GM12878 (cell line): ENCODE measurements at regions not wholly inside any gene's neighbourhood (a gene's known extent, or its start where the extent isn't known, plus 50 kb on each side); places are given as distances from the start of the nearest gene placed in this dataset.

ENCODE experiments used
- ATAC-seq: fragments of 200-7000 bp; cut with Tn5 transposase; 3 replicates; pipeline ENCODE4 v1.9.1; 2020; ENCODE audit warnings: mild to moderate bottlenecking, moderate library complexity
- BruUV-seq: library from RNA; stranded (reverse); fragments of 400-500 nt; replicated peaks from 2 replicates; lab custom pipeline; 2021; lab: Mats Ljungman, UMichigan
- CTCF ChIA-PET: fragments of 300-600 bp; sonication (Branson Sonifier 250); formaldehyde crosslinking; extraction: SDS; loops from one replicate; lab custom pipeline; 2021; ENCODE audit warnings: inconsistent platforms; lab: Yijun Ruan, JAX
- POLR2A ChIA-PET: fragments of 350-600 bp; formaldehyde crosslinking; extraction: SDS; loops from one replicate; lab custom pipeline; 2021; ENCODE audit warnings: inconsistent platforms; lab: Charles Lee
- RAD21 ChIA-PET: fragments of 300-600 bp; sonication (Branson Sonifier 250); formaldehyde crosslinking; loops from one replicate; lab custom pipeline; 2023; ENCODE audit warnings: antibody characterized with exemption; ENCODE audit not compliant: unreplicated experiment; lab: Charles Lee
- SMC1A ChIA-PET: fragments of 300-600 bp; sonication (Branson Sonifier 250); formaldehyde crosslinking; loops from one replicate; lab custom pipeline; 2023; ENCODE audit not compliant: unreplicated experiment, uncharacterized antibody; lab: Charles Lee
- DNase-seq: peaks from one replicate; pipeline ENCODE4 v3.0.0-alpha.2; 2011; ENCODE audit warnings: low read depth, low spot score
- FAIRE-seq: peaks from 3 replicates; lab custom pipeline; 2011; peaks lifted over from hg19 to GRCh38; lab: Jason Lieb, UNC
- H2AFZ ChIP-seq: 2 replicates; pipeline ENCODE4 v1.6.0; 2011; ENCODE audit warnings: low read depth, low read length, control low read depth; ENCODE audit not compliant: control insufficient read depth
- H3K27ac ChIP-seq: 2 replicates; pipeline ENCODE4 v1.5.1; 2011; ENCODE audit warnings: control low read depth; ENCODE audit not compliant: control insufficient read depth, insufficient read depth
- H3K27me3 ChIP-seq, 2 experiments: replicated peaks in 1 of 2; 2 replicates each; pipeline versions ENCODE4 v1.6.0 to v1.6.1; 2011; ENCODE audit warnings: low read length in 1 of 2; ENCODE audit not compliant: control insufficient read depth in 2 of 2, insufficient read depth in 2 of 2
- H3K36me3 ChIP-seq, 2 experiments: 2 replicates each; pipeline ENCODE4 v1.5.1; 2011; ENCODE audit warnings: low read length in 1 of 2; ENCODE audit not compliant: control insufficient read depth in 2 of 2, insufficient read depth in 2 of 2
- H3K4me1 ChIP-seq: 2 replicates; pipeline ENCODE4 v1.6.1; 2011; ENCODE audit warnings: mild to moderate bottlenecking, low read length, moderate library complexity, mixed read lengths; ENCODE audit not compliant: control insufficient read depth, insufficient read depth
- H3K4me2 ChIP-seq: 2 replicates; pipeline ENCODE4 v1.6.0; 2011; ENCODE audit warnings: control low read depth; ENCODE audit not compliant: control insufficient read depth, insufficient read depth
- H3K4me3 ChIP-seq: fragments of 200-600 bp; sonication (generic); 2 replicates; pipeline ENCODE4 v1.5.1; 2016
- H3K79me2 ChIP-seq: 2 replicates; pipeline ENCODE4 v1.6.0; 2011; ENCODE audit warnings: low read length; ENCODE audit not compliant: control insufficient read depth, insufficient read depth
- H3K9ac ChIP-seq: 2 replicates; pipeline ENCODE4 v1.8.0; 2011; ENCODE audit warnings: low read length, control low read depth, mixed read lengths; ENCODE audit not compliant: control insufficient read depth, insufficient read depth
- H3K9me3 ChIP-seq: replicated peaks from 3 replicates; pipeline ENCODE4 v1.5.1; 2011; ENCODE audit warnings: mild to moderate bottlenecking, low read length; ENCODE audit not compliant: control insufficient read depth, insufficient read depth
- H4K20me1 ChIP-seq: 2 replicates; pipeline ENCODE4 v1.6.0; 2011; ENCODE audit not compliant: control insufficient read depth, insufficient read depth
- BHLHE40 ChIP-seq, 2 experiments: fragments of 450-650 bp in 1 of 2; IDR thresholded peaks; 2 replicates each; pipeline ENCODE4 v1.6.1; 2011 to 2017; ENCODE audit warnings: low read depth in 2 of 2, borderline replicate concordance in 1 of 2, improper control_type of control experiment in 1 of 2, low read length in 1 of 2, mild to moderate bottlenecking in 1 of 2
- CBFB ChIP-seq: IDR thresholded peaks from 2 replicates; pipeline ENCODE4 v1.6.1; 2016; ENCODE audit warnings: antibody characterized with exemption, low read depth
- CHD2 ChIP-seq: IDR thresholded peaks from 2 replicates; pipeline ENCODE4 v1.6.1; 2011; ENCODE audit warnings: low read depth, low read length, improper control_type of control experiment, borderline replicate concordance
- HCFC1 ChIP-seq: fragments of 150-350 bp; IDR thresholded peaks from 2 replicates; pipeline ENCODE4 v1.6.1; 2014; ENCODE audit warnings: low read length
- NR2F1 ChIP-seq: fragments of 450-650 bp; conservative IDR thresholded peaks from 2 replicates; pipeline ENCODE4 v1.6.1; 2017; ENCODE audit warnings: mild to moderate bottlenecking
- RB1 ChIP-seq: fragments of 450-650 bp; formaldehyde crosslinking; IDR thresholded peaks from 2 replicates; pipeline ENCODE4 v1.6.1; 2017; ENCODE audit warnings: mild to moderate bottlenecking, borderline replicate concordance
- TCF12 ChIP-seq: IDR thresholded peaks from 2 replicates; pipeline ENCODE4 v1.6.1; 2011; ENCODE audit warnings: low read depth, mild to moderate bottlenecking, low read length
- YY1 ChIP-seq: IDR thresholded peaks from 2 replicates; pipeline ENCODE4 v1.6.1; 2011; ENCODE audit warnings: low read depth, mild to moderate bottlenecking, low read length
- WGBS: methylation state at CpG from one replicate; pipeline ENCODE4 v1.1.6; 2016; ENCODE audit warnings: low lambda C conversion rate; ENCODE audit not compliant: insufficient replicate concordance, insufficient coverage; ENCODE audit errors: missing lambda C conversion rate; 5-methylcytosine and 5-hydroxymethylcytosine counted together
- in situ Hi-C: fragments of 300-500 bp; cut with MboI; formaldehyde crosslinking; loops from 9 replicates; pipeline ENCODE4 v1.14.3; 2018; ENCODE audit warnings: mixed read lengths
- intact Hi-C: fragments of 100-400 bp; cut with micrococcal nuclease; formaldehyde crosslinking; loops from one replicate; pipeline ENCODE4 v1.14.2; 2022; ENCODE audit not compliant: unreplicated experiment
- TF ChIP-seq, protein P1 (sequence below): fragments of 450-650 bp; IDR thresholded peaks from 2 replicates; pipeline ENCODE4 v1.6.1; 2017; ENCODE audit warnings: mild to moderate bottlenecking, low read depth, inconsistent platforms; ENCODE audit not compliant: poor library complexity, severe bottlenecking
- TF ChIP-seq, protein P2 (sequence below): fragments of 450-650 bp; IDR thresholded peaks from 2 replicates; pipeline ENCODE4 v1.6.1; 2018; ENCODE audit warnings: borderline replicate concordance, mild to moderate bottlenecking; ENCODE audit not compliant: partially characterized antibody
- TF ChIP-seq, protein P3 (sequence below): IDR thresholded peaks from 2 replicates; pipeline ENCODE4 v1.6.1; 2012; ENCODE audit warnings: low read length, inconsistent platforms

DNA sequence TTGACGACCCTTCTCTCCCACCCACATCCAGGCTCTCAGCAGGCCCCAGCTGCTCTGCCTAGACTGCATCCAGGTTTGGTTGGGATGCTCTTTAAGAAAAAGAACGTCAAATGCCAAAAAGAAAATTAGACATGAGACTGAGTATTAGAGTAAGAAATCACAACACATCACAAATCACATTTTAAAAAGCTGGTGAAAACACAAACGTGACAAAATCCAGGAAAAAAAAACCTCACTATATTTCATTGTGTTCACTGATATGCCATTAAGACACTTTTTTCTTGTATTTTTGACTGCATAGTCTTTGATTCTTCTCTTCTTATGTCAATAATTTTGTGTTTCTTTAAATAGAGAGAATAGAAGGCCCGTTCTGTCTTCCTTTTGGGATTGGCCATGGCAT lies 243.7 kb downstream of the TLE3 start:
- 18% methylated on average over 4 of the region's 4 CpGs for WGBS
- SMC1A ChIA-PET = no interaction called here
- FAIRE-seq = no peak
- TF ChIP-seq CHD2 = no peak
- TF ChIP-seq, protein P1, sequence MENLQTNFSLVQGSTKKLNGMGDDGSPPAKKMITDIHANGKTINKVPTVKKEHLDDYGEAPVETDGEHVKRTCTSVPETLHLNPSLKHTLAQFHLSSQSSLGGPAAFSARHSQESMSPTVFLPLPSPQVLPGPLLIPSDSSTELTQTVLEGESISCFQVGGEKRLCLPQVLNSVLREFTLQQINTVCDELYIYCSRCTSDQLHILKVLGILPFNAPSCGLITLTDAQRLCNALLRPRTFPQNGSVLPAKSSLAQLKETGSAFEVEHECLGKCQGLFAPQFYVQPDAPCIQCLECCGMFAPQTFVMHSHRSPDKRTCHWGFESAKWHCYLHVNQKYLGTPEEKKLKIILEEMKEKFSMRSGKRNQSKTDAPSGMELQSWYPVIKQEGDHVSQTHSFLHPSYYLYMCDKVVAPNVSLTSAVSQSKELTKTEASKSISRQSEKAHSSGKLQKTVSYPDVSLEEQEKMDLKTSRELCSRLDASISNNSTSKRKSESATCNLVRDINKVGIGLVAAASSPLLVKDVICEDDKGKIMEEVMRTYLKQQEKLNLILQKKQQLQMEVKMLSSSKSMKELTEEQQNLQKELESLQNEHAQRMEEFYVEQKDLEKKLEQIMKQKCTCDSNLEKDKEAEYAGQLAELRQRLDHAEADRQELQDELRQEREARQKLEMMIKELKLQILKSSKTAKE = no peak
- TF ChIP-seq, all 136 proteins: peak for 0
- ChIA-PET POLR2A (no interaction called here), RAD21 (no interaction called here), CTCF (no interaction called here)
- H3K79me2 ChIP-seq = no peaks in the 10 kb centered on the region
- no peak overlapping the region for H2AFZ ChIP-seq
- BruUV-seq = no TSS peak
- DNase-seq (no peak), ATAC-seq (no peak)
- no peak overlapping the region for H3K4me2 ChIP-seq
- in situ Hi-C loops (no loop called here), intact Hi-C loops (no loop called here)
- no peaks in the 10 kb centered on the region for H3K36me3 ChIP-seq
- no peak overlapping the region for H3K27ac ChIP-seq
- H3K4me3 ChIP-seq = no peak overlapping the region
- no peaks in the 10 kb centered on the region for H4K20me1 ChIP-seq
- H3K4me1 ChIP-seq = no peaks in the 10 kb centered on the region
- no peaks in the 10 kb centered on the region; the same call in 2 of the 3 replicates for H3K9me3 ChIP-seq
- H3K9ac ChIP-seq = no peak overlapping the region
- H3K27me3 ChIP-seq = peaks cover 0 to 2% of the 10 kb centered on the region in 2 experiments; a peak in 2 of 4 replicates

DNA sequence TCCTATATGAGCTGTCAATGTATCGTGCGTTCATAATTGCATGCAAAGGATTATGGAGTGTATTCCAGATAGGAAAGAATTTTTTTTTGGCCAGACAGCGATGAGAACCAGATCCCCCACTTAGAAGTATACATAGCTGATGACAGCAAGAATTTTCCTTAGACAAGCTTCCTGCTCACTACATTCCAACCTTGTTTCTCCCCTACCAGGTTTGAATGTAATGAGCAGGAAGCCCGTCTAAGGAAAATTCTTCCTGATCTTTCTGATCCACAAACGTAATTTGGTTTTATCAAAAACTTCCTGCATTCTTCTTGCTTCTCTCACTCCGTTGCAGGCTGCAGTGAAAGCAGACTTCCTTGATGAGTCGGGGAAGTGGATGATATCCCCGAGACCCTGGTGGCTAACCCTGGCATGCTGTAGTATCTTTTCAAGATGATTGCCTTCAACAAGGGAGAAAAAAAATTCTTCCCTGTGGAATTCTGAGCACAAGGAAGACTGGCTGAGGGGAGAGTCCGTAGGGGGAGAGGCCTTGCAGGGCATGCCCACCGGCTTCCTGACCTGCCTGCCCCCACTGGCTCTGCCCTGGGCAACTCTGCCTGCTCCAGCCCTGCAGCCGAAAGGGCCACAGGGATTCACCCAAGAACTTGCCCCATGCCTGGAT lies 243.1 kb downstream of the TLE3 start:
- POLR2A ChIA-PET = no interaction called here
- 45% methylated on average over 11 of the region's 11 CpGs for WGBS
- no peak overlapping the region for H3K9ac ChIP-seq
- TF ChIP-seq CBFB = no peak
- no peak for TF ChIP-seq BHLHE40 (IDR thresholded peaks at IDR 0.05; ENCODE audit: borderline replicate concordance in 1 of 2, low read depth in 2 of 2, low read length in 1 of 2)
- no peak for TF ChIP-seq NR2F1
- no peak for TF ChIP-seq HCFC1
- TF ChIP-seq RB1 = no peak
- TF ChIP-seq, protein P2, sequence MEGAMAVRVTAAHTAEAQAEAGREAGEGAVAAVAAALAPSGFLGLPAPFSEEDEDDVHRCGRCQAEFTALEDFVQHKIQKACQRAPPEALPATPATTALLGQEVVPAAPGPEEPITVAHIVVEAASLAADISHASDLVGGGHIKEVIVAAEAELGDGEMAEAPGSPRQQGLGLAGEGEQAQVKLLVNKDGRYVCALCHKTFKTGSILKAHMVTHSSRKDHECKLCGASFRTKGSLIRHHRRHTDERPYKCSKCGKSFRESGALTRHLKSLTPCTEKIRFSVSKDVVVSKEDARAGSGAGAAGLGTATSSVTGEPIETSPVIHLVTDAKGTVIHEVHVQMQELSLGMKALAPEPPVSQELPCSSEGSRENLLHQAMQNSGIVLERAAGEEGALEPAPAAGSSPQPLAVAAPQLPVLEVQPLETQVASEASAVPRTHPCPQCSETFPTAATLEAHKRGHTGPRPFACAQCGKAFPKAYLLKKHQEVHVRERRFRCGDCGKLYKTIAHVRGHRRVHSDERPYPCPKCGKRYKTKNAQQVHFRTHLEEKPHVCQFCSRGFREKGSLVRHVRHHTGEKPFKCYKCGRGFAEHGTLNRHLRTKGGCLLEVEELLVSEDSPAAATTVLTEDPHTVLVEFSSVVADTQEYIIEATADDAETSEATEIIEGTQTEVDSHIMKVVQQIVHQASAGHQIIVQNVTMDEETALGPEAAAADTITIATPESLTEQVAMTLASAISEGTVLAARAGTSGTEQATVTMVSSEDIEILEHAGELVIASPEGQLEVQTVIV = no peak
- no peak for TF ChIP-seq TCF12
- TF ChIP-seq, protein P3, sequence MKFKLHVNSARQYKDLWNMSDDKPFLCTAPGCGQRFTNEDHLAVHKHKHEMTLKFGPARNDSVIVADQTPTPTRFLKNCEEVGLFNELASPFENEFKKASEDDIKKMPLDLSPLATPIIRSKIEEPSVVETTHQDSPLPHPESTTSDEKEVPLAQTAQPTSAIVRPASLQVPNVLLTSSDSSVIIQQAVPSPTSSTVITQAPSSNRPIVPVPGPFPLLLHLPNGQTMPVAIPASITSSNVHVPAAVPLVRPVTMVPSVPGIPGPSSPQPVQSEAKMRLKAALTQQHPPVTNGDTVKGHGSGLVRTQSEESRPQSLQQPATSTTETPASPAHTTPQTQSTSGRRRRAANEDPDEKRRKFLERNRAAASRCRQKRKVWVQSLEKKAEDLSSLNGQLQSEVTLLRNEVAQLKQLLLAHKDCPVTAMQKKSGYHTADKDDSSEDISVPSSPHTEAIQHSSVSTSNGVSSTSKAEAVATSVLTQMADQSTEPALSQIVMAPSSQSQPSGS = no peak
- no peak for TF ChIP-seq YY1

More for the DNA sequence above, 243.1 kb downstream of the TLE3 start:
- Histone ChIP-seq H3K4me2 (no peak overlapping the region), H4K20me1 (no peaks in the 10 kb centered on the region), H3K36me3 (no peaks in the 10 kb centered on the region), H3K79me2 (no peaks in the 10 kb centered on the region), H3K27ac (no peak overlapping the region), H3K4me1 (no peaks in the 10 kb centered on the region), H3K9me3 (no peaks in the 10 kb centered on the region; the same call in 2 of the 3 replicates), H2AFZ (no peak overlapping the region), H3K4me3 (no peak overlapping the region), H3K27me3 (peaks cover 0 to 2% of the 10 kb centered on the region in 2 experiments; a peak in 2 of 4 replicates)
- intact Hi-C loops (no loop called here), in situ Hi-C loops (no loop called here)
- ATAC-seq = no peak
- no peak for FAIRE-seq
- DNase-seq = no peak
- no TSS peak for BruUV-seq
- RAD21 ChIA-PET = no interaction called here
- CTCF ChIA-PET = no interaction called here
- SMC1A ChIA-PET = no interaction called here
